IgD-negative memory B cell (primary cell): ENCODE measurements at regions not wholly inside any gene's neighbourhood (a gene's known extent, or its start where the extent isn't known, plus 50 kb on each side); places are given as distances from the start of the nearest gene placed in this dataset.

Experiments
- H3K27ac Mint-ChIP-seq, 3 donors: one replicate each; pipeline ENCODE4 v1.8.0; 2020 to 2022; ENCODE audit warnings: mild to moderate bottlenecking in 3 of 3, mixed read lengths in 3 of 3, moderate library complexity in 1 of 3
- H3K27me3 Mint-ChIP-seq: one replicate; pipeline ENCODE4 v1.8.0; 2021; ENCODE audit warnings: mixed read lengths
- H3K36me3 Mint-ChIP-seq: one replicate; pipeline ENCODE4 v1.8.0; 2020; ENCODE audit warnings: mild to moderate bottlenecking, mixed read lengths
- H3K4me1 Mint-ChIP-seq, 3 donors: one replicate each; pipeline ENCODE4 v1.8.0; 2020 to 2022; ENCODE audit warnings: mixed read lengths in 3 of 3, mild to moderate bottlenecking in 1 of 3
- H3K4me3 Mint-ChIP-seq, 4 donors: one replicate each; pipeline ENCODE4 v1.8.0; 2020 to 2022; ENCODE audit warnings: mild to moderate bottlenecking in 4 of 4, mixed read lengths in 4 of 4, moderate library complexity in 3 of 4
- H3K9me3 Mint-ChIP-seq, 3 donors: one replicate each; pipeline ENCODE4 v1.8.0; 2020 to 2021; ENCODE audit warnings: mixed read lengths in 3 of 3, mild to moderate bottlenecking in 1 of 3

GRCh38 chr15:37229855-37230619 lies 129.7 kb upstream of the MEIS2 start:
- no peak overlapping the region for H3K27ac Mint-ChIP-seq
- peaks cover 0 to 9% (median 4%) of the 10 kb centered on the region in 3 donors for H3K9me3 Mint-ChIP-seq
- no peak overlapping the region for H3K4me3 Mint-ChIP-seq
- H3K4me1 Mint-ChIP-seq, result no peaks in the 10 kb centered on the region
- no peaks in the 10 kb centered on the region for H3K27me3 Mint-ChIP-seq
- H3K36me3 Mint-ChIP-seq, result no peaks in the 10 kb centered on the region

- no peaks in the 10 kb centered on the region for H3K36me3 Mint-ChIP-seq
- H3K9me3 Mint-ChIP-seq, result peaks cover 0 to 2% (median 0%) of the 10 kb centered on the region in 3 donors
- no peaks in the 10 kb centered on the region for H3K27me3 Mint-ChIP-seq
- no peak overlapping the region for H3K27ac Mint-ChIP-seq
- no peaks in the 10 kb centered on the region for H3K4me1 Mint-ChIP-seq
- no peak overlapping the region for H3K4me3 Mint-ChIP-seq
Observed at GRCh38 chr15:37245358-37245757, 145.0 kb upstream of the MEIS2 start.

GRCh38 chr15:37246065-37246464 lies 145.7 kb upstream of the MEIS2 start:
- H3K4me3 Mint-ChIP-seq, result no peak overlapping the region
- H3K36me3 Mint-ChIP-seq, result no peaks in the 10 kb centered on the region
- no peaks in the 10 kb centered on the region for H3K4me1 Mint-ChIP-seq
- H3K27ac Mint-ChIP-seq, result no peak overlapping the region
- H3K9me3 Mint-ChIP-seq, result peaks cover 0 to 2% (median 0%) of the 10 kb centered on the region in 3 donors
- H3K27me3 Mint-ChIP-seq, result no peaks in the 10 kb centered on the region

- Mint-ChIP-seq H3K4me3 (no peak overlapping the region), H3K4me1 (no peaks in the 10 kb centered on the region), H3K36me3 (no peaks in the 10 kb centered on the region), H3K27me3 (no peaks in the 10 kb centered on the region), H3K27ac (no peak overlapping the region), H3K9me3 (peaks cover 0 to 2% (median 0%) of the 10 kb centered on the region in 3 donors)
Observed at GRCh38 chr15:37246856-37247255, 146.5 kb upstream of the MEIS2 start.

GRCh38 chr15:37249249-37249648 lies 148.9 kb upstream of the MEIS2 start:
- H3K36me3 Mint-ChIP-seq, result no peaks in the 10 kb centered on the region
- H3K9me3 Mint-ChIP-seq, result peaks cover 0 to 2% (median 0%) of the 10 kb centered on the region in 3 donors
- no peaks in the 10 kb centered on the region for H3K4me1 Mint-ChIP-seq
- H3K27ac Mint-ChIP-seq, result no peak overlapping the region
- no peak overlapping the region for H3K4me3 Mint-ChIP-seq
- no peaks in the 10 kb centered on the region for H3K27me3 Mint-ChIP-seq

GRCh38 chr15:37252530-37252929 lies 152.2 kb upstream of the MEIS2 start:
- no peak overlapping the region for H3K27ac Mint-ChIP-seq
- peaks cover 0 to 2% (median 0%) of the 10 kb centered on the region in 3 donors for H3K9me3 Mint-ChIP-seq
- no peaks in the 10 kb centered on the region for H3K27me3 Mint-ChIP-seq
- H3K4me1 Mint-ChIP-seq, result no peaks in the 10 kb centered on the region
- no peaks in the 10 kb centered on the region for H3K36me3 Mint-ChIP-seq
- H3K4me3 Mint-ChIP-seq, result no peak overlapping the region

- Mint-ChIP-seq H3K27me3 (no peaks in the 10 kb centered on the region), H3K4me3 (no peak overlapping the region), H3K36me3 (no peaks in the 10 kb centered on the region), H3K27ac (no peak overlapping the region), H3K9me3 (peaks cover 2 to 4% (median 4%) of the 10 kb centered on the region in 3 donors), H3K4me1 (no peaks in the 10 kb centered on the region)
Observed at GRCh38 chr15:37253877-37254276, 153.5 kb upstream of the MEIS2 start.

GRCh38 chr15:37260255-37260654 lies 159.9 kb upstream of the MEIS2 start:
- Mint-ChIP-seq H3K4me3 (no peak overlapping the region), H3K36me3 (no peaks in the 10 kb centered on the region), H3K27ac (no peak overlapping the region), H3K27me3 (no peaks in the 10 kb centered on the region), H3K9me3 (peaks cover 2 to 8% (median 4%) of the 10 kb centered on the region in 3 donors), H3K4me1 (no peaks in the 10 kb centered on the region)

GRCh38 chr15:37261685-37262084 lies 161.3 kb upstream of the MEIS2 start:
- Mint-ChIP-seq H3K9me3 (peaks cover 2 to 8% (median 4%) of the 10 kb centered on the region in 3 donors), H3K36me3 (no peaks in the 10 kb centered on the region), H3K4me1 (no peaks in the 10 kb centered on the region), H3K27me3 (no peaks in the 10 kb centered on the region), H3K4me3 (no peak overlapping the region), H3K27ac (no peak overlapping the region)

GRCh38 chr15:37262922-37263608 lies 162.7 kb upstream of the MEIS2 start:
- no peaks in the 10 kb centered on the region for H3K36me3 Mint-ChIP-seq
- peak overlapping the region in 1 of 4 donors; percentile 14 for H3K4me3 Mint-ChIP-seq
- H3K9me3 Mint-ChIP-seq, result peaks cover 1 to 9% (median 7%) of the 10 kb centered on the region in 3 donors
- H3K27ac Mint-ChIP-seq, result no peak overlapping the region
- no peaks in the 10 kb centered on the region for H3K4me1 Mint-ChIP-seq
- no peaks in the 10 kb centered on the region for H3K27me3 Mint-ChIP-seq

- Mint-ChIP-seq H3K4me3 (no peak overlapping the region), H3K36me3 (no peaks in the 10 kb centered on the region), H3K4me1 (no peaks in the 10 kb centered on the region), H3K9me3 (peaks cover 0 to 7% (median 4%) of the 10 kb centered on the region in 3 donors), H3K27ac (peak overlapping the region in 1 of 3 donors; percentile 19), H3K27me3 (no peaks in the 10 kb centered on the region)
Observed at GRCh38 chr15:37289109-37289765, 188.9 kb upstream of the MEIS2 start.

- Mint-ChIP-seq H3K4me1 (no peaks in the 10 kb centered on the region), H3K36me3 (no peaks in the 10 kb centered on the region), H3K27me3 (no peaks in the 10 kb centered on the region), H3K4me3 (no peak overlapping the region), H3K9me3 (peaks cover 7 to 8% (median 7%) of the 10 kb centered on the region in 3 donors), H3K27ac (no peak overlapping the region)
Observed at GRCh38 chr15:37291920-37292319, 191.6 kb upstream of the MEIS2 start.

GRCh38 chr15:37298271-37298670 lies 197.9 kb upstream of the MEIS2 start:
- Mint-ChIP-seq H3K27me3 (no peaks in the 10 kb centered on the region), H3K27ac (no peak overlapping the region), H3K4me3 (no peak overlapping the region), H3K36me3 (no peaks in the 10 kb centered on the region), H3K4me1 (no peaks in the 10 kb centered on the region), H3K9me3 (peaks cover 5 to 7% (median 7%) of the 10 kb centered on the region in 3 donors)

GRCh38 chr15:37339437-37339836 lies 239.1 kb upstream of the MEIS2 start:
- Mint-ChIP-seq H3K27ac (no peak overlapping the region), H3K27me3 (no peaks in the 10 kb centered on the region), H3K4me1 (no peaks in the 10 kb centered on the region), H3K9me3 (peaks cover 0 to 9% (median 4%) of the 10 kb centered on the region in 3 donors), H3K4me3 (no peak overlapping the region), H3K36me3 (no peaks in the 10 kb centered on the region)

GRCh38 chr15:37339856-37340255 lies 239.5 kb upstream of the MEIS2 start:
- Mint-ChIP-seq H3K4me1 (no peaks in the 10 kb centered on the region), H3K9me3 (peaks cover 0 to 9% (median 4%) of the 10 kb centered on the region in 3 donors), H3K27me3 (no peaks in the 10 kb centered on the region), H3K27ac (no peak overlapping the region), H3K4me3 (no peak overlapping the region), H3K36me3 (no peaks in the 10 kb centered on the region)
